ENCODE measurements at regions not wholly inside any gene's neighbourhood (a gene's known extent, or its start where the extent isn't known, plus 50 kb on each side); places are given as distances from the start of the nearest gene placed in this dataset.

DNA sequence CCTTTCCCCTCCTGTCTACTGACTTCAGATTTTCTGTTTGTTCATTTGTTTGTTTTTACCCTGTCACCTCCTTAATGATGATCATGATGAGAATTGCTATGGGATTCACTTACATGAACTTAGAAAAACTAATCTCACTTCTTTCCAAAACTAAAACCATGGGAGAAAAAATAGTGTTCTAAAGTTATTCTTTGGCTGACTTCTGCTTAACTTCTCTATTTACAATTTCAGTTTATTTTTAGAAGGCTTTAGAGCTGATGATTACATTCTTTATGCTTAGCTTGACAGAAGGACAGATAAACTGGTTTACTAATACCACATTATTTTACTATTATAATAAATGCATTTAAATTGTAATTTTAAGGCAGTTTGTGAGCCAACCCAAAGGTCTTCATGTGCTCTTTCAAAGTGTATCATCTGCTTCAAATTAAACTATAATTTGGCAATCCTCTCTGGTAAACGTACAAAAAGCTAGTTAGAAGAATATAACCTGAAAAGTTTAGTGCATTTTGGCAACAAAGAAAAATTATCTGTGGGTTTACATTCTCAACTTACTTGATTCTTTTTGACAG is 676.8 kb upstream of the UBE2E2 start:
- TF ChIP-seq, protein P1, sequence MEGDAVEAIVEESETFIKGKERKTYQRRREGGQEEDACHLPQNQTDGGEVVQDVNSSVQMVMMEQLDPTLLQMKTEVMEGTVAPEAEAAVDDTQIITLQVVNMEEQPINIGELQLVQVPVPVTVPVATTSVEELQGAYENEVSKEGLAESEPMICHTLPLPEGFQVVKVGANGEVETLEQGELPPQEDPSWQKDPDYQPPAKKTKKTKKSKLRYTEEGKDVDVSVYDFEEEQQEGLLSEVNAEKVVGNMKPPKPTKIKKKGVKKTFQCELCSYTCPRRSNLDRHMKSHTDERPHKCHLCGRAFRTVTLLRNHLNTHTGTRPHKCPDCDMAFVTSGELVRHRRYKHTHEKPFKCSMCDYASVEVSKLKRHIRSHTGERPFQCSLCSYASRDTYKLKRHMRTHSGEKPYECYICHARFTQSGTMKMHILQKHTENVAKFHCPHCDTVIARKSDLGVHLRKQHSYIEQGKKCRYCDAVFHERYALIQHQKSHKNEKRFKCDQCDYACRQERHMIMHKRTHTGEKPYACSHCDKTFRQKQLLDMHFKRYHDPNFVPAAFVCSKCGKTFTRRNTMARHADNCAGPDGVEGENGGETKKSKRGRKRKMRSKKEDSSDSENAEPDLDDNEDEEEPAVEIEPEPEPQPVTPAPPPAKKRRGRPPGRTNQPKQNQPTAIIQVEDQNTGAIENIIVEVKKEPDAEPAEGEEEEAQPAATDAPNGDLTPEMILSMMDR (IDR thresholded peaks at IDR 0.05): no peak
- TF ChIP-seq, protein P2, sequence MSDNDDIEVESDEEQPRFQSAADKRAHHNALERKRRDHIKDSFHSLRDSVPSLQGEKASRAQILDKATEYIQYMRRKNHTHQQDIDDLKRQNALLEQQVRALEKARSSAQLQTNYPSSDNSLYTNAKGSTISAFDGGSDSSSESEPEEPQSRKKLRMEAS (IDR thresholded peaks at IDR 0.05): no peak
- no peak for TF ChIP-seq JUNB (IDR thresholded peaks at IDR 0.05)
- TF ChIP-seq CHD2 (IDR thresholded peaks at IDR 0.05; ENCODE audit: low read length, partially characterized antibody): no peak
- TF ChIP-seq, protein P3, sequence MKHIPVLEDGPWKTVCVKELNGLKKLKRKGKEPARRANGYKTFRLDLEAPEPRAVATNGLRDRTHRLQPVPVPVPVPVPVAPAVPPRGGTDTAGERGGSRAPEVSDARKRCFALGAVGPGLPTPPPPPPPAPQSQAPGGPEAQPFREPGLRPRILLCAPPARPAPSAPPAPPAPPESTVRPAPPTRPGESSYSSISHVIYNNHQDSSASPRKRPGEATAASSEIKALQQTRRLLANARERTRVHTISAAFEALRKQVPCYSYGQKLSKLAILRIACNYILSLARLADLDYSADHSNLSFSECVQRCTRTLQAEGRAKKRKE (CRISPR knock-in tag; IDR thresholded peaks at IDR 0.05; ENCODE audit: low read depth): no peak
- no peak for TF ChIP-seq RAD21 (conservative IDR thresholded peaks at IDR 0.05 in 1 of 2, IDR thresholded peaks at IDR 0.05 in 1 of 2)
- TF ChIP-seq POLR2A (IDR thresholded peaks at IDR 0.05; ENCODE audit: low read length): no peak
- TF ChIP-seq MYC (IDR thresholded peaks at IDR 0.05; ENCODE audit: borderline replicate concordance, low read length): no peak
- no peak for TF ChIP-seq JUN (IDR thresholded peaks at IDR 0.05)
- no peak for TF ChIP-seq SMC3 (IDR thresholded peaks at IDR 0.05)
- TF ChIP-seq, protein P4, sequence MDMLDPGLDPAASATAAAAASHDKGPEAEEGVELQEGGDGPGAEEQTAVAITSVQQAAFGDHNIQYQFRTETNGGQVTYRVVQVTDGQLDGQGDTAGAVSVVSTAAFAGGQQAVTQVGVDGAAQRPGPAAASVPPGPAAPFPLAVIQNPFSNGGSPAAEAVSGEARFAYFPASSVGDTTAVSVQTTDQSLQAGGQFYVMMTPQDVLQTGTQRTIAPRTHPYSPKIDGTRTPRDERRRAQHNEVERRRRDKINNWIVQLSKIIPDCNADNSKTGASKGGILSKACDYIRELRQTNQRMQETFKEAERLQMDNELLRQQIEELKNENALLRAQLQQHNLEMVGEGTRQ (IDR thresholded peaks at IDR 0.05): no peak
- TF ChIP-seq MAFK (IDR thresholded peaks at IDR 0.05; ENCODE audit: partially characterized antibody): no peak
- TF ChIP-seq, protein P5, sequence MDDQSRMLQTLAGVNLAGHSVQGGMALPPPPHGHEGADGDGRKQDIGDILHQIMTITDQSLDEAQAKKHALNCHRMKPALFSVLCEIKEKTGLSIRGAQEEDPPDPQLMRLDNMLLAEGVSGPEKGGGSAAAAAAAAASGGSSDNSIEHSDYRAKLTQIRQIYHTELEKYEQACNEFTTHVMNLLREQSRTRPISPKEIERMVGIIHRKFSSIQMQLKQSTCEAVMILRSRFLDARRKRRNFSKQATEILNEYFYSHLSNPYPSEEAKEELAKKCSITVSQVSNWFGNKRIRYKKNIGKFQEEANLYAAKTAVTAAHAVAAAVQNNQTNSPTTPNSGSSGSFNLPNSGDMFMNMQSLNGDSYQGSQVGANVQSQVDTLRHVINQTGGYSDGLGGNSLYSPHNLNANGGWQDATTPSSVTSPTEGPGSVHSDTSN (IDR thresholded peaks at IDR 0.05): no peak
- no peak for TF ChIP-seq POLR2AphosphoS2 (conservative IDR thresholded peaks at IDR 0.05; ENCODE audit: low read length)
